Suprapubic skin (tissue), 4 donors: ENCODE measurements at regions not wholly inside any gene's neighbourhood (a gene's known extent, or its start where the extent isn't known, plus 50 kb on each side); places are given as distances from the start of the nearest gene placed in this dataset.

Experiments used
- DNase-seq, 2 donors: peaks; one replicate each; pipeline ENCODE4 v3.0.0-alpha.2; 2019; ENCODE audit warnings: low spot score in 2 of 2
- H3K27ac ChIP-seq: fragments of 200-600 bp; sonication (generic); one replicate; pipeline ENCODE4 v1.5.1; 2019
- H3K27me3 ChIP-seq: fragments of 200-600 bp; sonication (generic); one replicate; pipeline ENCODE4 v1.5.1; 2019
- H3K36me3 ChIP-seq: fragments of 200-600 bp; sonication (generic); one replicate; pipeline ENCODE4 v1.5.1; 2019
- H3K4me1 ChIP-seq: fragments of 200-600 bp; sonication (generic); one replicate; pipeline ENCODE4 v1.5.1; 2019
- H3K4me3 ChIP-seq: fragments of 200-600 bp; sonication (generic); one replicate; pipeline ENCODE4 v1.5.1; 2019; ENCODE audit warnings: mild to moderate bottlenecking
- H3K9me3 ChIP-seq: fragments of 200-600 bp; sonication (generic); one replicate; pipeline ENCODE4 v1.5.1; 2019
- EP300 ChIP-seq: sonication (generic); formaldehyde crosslinking; IDR thresholded peaks from one replicate; pipeline ENCODE4 v1.6.1; 2017; ENCODE audit warnings: antibody characterized with exemption
- POLR2A ChIP-seq, 2 donors: fragments of 450-650 bp; IDR thresholded peaks; one replicate each; pipeline ENCODE4 v1.6.1; 2017; ENCODE audit warnings: antibody characterized with exemption in 2 of 2, mild to moderate bottlenecking in 2 of 2, moderate library complexity in 2 of 2
- POLR2AphosphoS5 ChIP-seq, 3 donors: sonication (generic); formaldehyde crosslinking; IDR thresholded peaks; one replicate each; pipeline ENCODE4 v1.6.1; 2017; ENCODE audit warnings: antibody characterized with exemption in 3 of 3
- WGBS: methylation state at CpG from one replicate; pipeline ENCODE4 v1.1.5; 2018; 5-methylcytosine and 5-hydroxymethylcytosine counted together
- TF ChIP-seq, protein P1 (sequence below), 2 donors: fragments of 200-600 bp in 1 of 2; fragments of 450-650 bp in 1 of 2; sonication (generic) in 1 of 2; IDR thresholded peaks; one replicate each; pipeline ENCODE4 v1.5.1; 2016 to 2019; ENCODE audit warnings: antibody characterized with exemption in 2 of 2, mild to moderate bottlenecking in 1 of 2, moderate library complexity in 1 of 2

DNA sequence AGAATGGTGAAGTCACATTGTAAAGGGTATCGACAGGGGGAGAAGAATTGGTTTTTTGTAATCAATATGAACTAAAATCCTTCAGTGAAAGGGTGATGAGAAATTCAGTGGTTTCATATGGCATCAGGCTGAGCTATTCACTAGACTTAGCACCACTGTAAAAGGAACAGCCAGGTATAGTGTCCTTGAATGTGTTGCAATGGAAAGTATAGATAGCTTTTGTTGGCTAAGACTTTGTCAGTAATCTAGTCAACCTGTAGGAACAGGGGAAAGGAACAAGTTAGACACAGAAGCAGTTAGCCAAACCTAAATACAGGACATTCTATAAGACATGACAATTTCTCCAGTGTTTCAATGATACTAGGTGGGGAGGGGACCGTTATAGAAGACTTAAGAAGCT is 172.6 kb upstream of the MOCS1 start:
- Histone ChIP-seq H3K4me1 (no peaks in the 10 kb centered on the region), H3K9me3 (peaks cover 3% of the 10 kb centered on the region), H3K27ac (no peak overlapping the region), H3K27me3 (no peaks in the 10 kb centered on the region), H3K36me3 (no peaks in the 10 kb centered on the region), H3K4me3 (no peak overlapping the region)
- 83% methylated on average over 2 of the region's 2 CpGs for WGBS
- TF ChIP-seq EP300 (no peak), POLR2A (IDR thresholded peaks at IDR 0.05) (no peak), POLR2AphosphoS5 (IDR thresholded peaks at IDR 0.05) (no peak)
- TF ChIP-seq, protein P1, sequence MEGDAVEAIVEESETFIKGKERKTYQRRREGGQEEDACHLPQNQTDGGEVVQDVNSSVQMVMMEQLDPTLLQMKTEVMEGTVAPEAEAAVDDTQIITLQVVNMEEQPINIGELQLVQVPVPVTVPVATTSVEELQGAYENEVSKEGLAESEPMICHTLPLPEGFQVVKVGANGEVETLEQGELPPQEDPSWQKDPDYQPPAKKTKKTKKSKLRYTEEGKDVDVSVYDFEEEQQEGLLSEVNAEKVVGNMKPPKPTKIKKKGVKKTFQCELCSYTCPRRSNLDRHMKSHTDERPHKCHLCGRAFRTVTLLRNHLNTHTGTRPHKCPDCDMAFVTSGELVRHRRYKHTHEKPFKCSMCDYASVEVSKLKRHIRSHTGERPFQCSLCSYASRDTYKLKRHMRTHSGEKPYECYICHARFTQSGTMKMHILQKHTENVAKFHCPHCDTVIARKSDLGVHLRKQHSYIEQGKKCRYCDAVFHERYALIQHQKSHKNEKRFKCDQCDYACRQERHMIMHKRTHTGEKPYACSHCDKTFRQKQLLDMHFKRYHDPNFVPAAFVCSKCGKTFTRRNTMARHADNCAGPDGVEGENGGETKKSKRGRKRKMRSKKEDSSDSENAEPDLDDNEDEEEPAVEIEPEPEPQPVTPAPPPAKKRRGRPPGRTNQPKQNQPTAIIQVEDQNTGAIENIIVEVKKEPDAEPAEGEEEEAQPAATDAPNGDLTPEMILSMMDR (IDR thresholded peaks at IDR 0.05), result no peak
- no peak for DNase-seq

DNA sequence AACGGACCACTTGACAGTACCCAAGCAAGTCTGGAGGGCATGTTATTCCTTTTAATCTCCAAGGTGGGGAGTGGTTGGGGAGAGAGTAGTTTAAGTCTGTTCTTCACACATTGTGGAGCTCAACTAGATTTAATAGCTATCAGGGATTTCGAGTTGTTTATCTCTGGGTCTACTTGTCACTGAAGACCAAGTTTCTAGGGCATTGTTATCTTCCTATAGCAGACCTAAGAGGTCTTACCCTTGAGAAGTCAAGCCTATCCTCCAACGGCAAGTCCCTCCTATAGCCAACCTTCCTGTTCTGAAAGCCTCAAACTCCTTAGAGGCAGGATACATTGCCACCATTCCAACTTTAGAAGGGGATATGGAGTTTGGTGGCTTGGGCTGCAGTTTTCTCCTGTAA is 164.5 kb upstream of the MOCS1 start:
- no peaks in the 10 kb centered on the region for H3K27me3 ChIP-seq
- no peak overlapping the region for H3K27ac ChIP-seq
- no peaks in the 10 kb centered on the region for H3K36me3 ChIP-seq
- DNase-seq, result no peak
- no peaks in the 10 kb centered on the region for H3K4me1 ChIP-seq
- H3K4me3 ChIP-seq, result no peak overlapping the region
- WGBS, result 69% methylated on average over 3 of the region's 3 CpGs
- H3K9me3 ChIP-seq, result no peaks in the 10 kb centered on the region
- no peak for TF ChIP-seq POLR2A (IDR thresholded peaks at IDR 0.05)
- TF ChIP-seq POLR2AphosphoS5 (IDR thresholded peaks at IDR 0.05), result no peak
- TF ChIP-seq EP300, result no peak
- TF ChIP-seq, protein P1 (IDR thresholded peaks at IDR 0.05), result no peak

DNA sequence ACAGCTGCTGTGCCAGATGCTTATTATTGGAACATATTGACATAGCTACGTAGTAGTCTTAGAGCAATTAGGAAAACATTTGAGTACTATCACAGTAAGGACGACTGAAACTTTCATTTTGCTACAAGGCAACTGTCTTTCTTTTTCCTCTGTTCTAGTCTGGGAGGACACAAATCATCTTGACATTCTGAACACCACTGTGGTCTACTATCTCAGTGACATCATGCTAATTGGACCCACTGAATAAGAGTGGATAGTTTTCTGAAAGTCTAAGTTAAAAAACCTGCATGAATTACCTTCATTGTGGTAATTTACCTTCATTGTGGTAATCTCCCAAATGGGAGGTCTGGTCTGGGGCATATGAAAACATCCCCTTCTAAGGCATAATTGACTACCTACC is 163.3 kb upstream of the MOCS1 start:
- Histone ChIP-seq H3K27ac (no peak overlapping the region), H3K4me3 (no peak overlapping the region), H3K36me3 (no peaks in the 10 kb centered on the region), H3K4me1 (no peaks in the 10 kb centered on the region), H3K27me3 (no peaks in the 10 kb centered on the region), H3K9me3 (no peaks in the 10 kb centered on the region)
- 46% methylated on average over 2 of the region's 2 CpGs for WGBS
- TF ChIP-seq POLR2A (IDR thresholded peaks at IDR 0.05) (no peak), EP300 (no peak), POLR2AphosphoS5 (IDR thresholded peaks at IDR 0.05) (no peak)
- TF ChIP-seq, protein P1 (IDR thresholded peaks at IDR 0.05), result no peak
- DNase-seq, result no peak

DNA sequence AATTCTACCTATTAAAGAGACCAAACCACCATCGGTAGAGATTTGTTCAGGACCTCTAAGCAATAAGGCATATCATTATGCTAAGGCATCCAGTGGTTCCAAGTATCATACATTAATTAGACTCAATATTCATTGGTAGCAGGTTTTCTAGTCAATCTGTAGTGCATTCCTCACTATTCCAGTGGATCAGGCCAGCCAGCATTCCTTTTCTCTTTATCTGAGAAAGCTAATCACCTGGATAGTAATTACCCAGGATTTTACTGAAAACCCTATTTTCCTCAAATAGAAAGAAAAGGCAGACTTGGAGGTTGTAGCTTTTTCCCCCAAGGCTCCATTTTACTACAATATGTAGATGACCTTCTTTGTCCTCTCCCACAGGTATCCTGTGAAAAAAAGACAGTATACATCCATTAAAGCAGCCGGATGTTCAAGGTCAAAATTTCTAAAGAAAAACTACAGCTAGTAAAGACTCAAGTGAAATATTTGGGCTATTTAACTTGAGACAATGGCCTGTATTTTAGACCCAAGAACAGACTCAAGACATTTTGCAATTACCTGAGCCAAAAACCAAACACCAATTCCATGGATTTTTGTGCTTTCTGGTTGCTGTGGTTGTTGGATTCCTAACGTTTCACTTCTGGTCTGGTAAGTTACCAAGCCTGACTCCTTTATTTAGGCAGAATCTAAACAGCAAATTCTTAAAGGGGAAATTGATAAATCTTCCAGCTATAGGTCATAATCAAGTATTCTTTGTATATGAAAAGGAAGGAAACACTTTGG is 149.1 kb upstream of the MOCS1 start:
- TF ChIP-seq POLR2AphosphoS5 (IDR thresholded peaks at IDR 0.05), result no peak
- no peak for TF ChIP-seq EP300
- no peak for TF ChIP-seq POLR2A (IDR thresholded peaks at IDR 0.05)
- TF ChIP-seq, protein P1 (IDR thresholded peaks at IDR 0.05), result no peak
- WGBS, result 63% methylated on average over 3 of the region's 3 CpGs
- Histone ChIP-seq H3K4me3 (no peak overlapping the region), H3K27me3 (no peaks in the 10 kb centered on the region), H3K9me3 (no peaks in the 10 kb centered on the region), H3K27ac (no peak overlapping the region), H3K36me3 (no peaks in the 10 kb centered on the region), H3K4me1 (no peaks in the 10 kb centered on the region)
- DNase-seq, result no peak

DNA sequence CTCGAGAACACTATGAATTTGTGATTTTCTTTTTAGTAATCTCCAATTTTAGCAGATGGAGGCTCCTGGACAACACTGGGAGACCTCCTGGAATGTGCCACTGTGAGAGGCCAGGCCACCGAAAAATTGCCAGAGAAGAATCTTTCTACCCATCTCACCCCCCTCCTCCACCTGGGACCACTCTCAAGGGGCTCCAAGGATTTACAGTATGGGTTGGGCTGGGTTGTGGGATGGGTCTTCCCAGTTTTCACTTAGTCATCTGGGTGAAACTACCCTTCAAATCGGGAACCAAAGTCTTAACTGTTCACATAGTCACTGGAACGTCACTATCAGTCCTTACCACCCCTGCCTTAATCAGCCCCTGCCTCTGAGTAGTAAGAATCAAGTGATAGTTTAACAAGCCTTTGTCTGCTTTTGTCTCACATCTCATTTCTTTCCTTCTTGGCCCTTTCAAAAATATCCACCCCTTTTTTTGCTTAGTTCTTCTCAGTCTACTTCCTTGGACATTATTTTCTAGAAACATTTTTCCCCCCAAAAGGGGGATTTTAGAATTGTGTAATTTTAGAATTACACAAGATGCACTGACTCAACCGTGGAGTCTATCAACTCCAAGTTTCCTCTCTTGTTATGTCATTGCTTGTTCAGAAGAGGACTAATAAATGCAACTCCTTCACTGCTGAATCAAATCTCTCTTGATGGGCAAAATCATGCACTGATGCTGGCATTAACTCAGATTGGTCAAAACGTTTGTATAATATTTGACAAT is 148.2 kb upstream of the MOCS1 start:
- Histone ChIP-seq H3K4me1 (no peaks in the 10 kb centered on the region), H3K4me3 (no peak overlapping the region), H3K36me3 (no peaks in the 10 kb centered on the region), H3K27me3 (peaks cover 3% of the 10 kb centered on the region), H3K9me3 (no peaks in the 10 kb centered on the region), H3K27ac (no peak overlapping the region)
- no peak for DNase-seq
- TF ChIP-seq, protein P1 (IDR thresholded peaks at IDR 0.05), result no peak
- TF ChIP-seq EP300 (no peak), POLR2A (IDR thresholded peaks at IDR 0.05) (no peak), POLR2AphosphoS5 (IDR thresholded peaks at IDR 0.05) (no peak)
- 72% methylated on average over 6 of the region's 6 CpGs for WGBS
